Choroid plexus epithelial cell (primary cell): ENCODE measurements at regions not wholly inside any gene's neighbourhood (a gene's known extent, or its start where the extent isn't known, plus 50 kb on each side); places are given as distances from the start of the nearest gene placed in this dataset.
A peak's percentile ranks its signal among the peaks of the same experiment; 100 is the strongest.

Experiments used
- DNase-seq: peaks from one replicate; pipeline ENCODE4 v3.0.0-alpha.2; 2010; ENCODE audit warnings: low read depth
- H3K4me3 ChIP-seq: 2 replicates; pipeline ENCODE4 v1.5.1; 2011; ENCODE audit warnings: low read depth, mild to moderate bottlenecking, control low read depth, low read length, moderate library complexity
- TF ChIP-seq, protein P1 (sequence below): conservative IDR thresholded peaks from 2 replicates; pipeline ENCODE4 v1.5.1; 2011; ENCODE audit warnings: low read depth, mild to moderate bottlenecking, control low read depth, inconsistent platforms, low read length, moderate library complexity

DNA sequence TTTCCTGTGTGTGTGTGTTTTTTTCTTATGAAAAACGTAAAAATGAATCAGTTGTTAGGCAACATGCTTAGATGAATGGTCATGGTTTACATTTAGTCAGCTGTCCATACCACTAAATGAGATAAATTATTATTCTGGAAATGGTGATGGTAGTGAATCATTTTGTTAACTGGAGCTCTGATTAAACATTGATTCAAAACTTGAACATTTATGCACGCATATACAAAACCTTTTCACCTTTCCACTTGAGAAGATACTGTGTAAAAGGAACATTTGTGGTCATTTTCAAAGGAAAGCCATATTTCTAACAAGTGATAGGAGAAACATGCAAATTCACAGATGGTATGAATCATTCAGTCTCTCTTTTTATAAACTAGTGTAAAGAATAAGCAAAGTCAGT lies 162.0 kb downstream of the SLC25A46 start:
- DNase-seq = peak; percentile 90
- TF ChIP-seq, protein P1, sequence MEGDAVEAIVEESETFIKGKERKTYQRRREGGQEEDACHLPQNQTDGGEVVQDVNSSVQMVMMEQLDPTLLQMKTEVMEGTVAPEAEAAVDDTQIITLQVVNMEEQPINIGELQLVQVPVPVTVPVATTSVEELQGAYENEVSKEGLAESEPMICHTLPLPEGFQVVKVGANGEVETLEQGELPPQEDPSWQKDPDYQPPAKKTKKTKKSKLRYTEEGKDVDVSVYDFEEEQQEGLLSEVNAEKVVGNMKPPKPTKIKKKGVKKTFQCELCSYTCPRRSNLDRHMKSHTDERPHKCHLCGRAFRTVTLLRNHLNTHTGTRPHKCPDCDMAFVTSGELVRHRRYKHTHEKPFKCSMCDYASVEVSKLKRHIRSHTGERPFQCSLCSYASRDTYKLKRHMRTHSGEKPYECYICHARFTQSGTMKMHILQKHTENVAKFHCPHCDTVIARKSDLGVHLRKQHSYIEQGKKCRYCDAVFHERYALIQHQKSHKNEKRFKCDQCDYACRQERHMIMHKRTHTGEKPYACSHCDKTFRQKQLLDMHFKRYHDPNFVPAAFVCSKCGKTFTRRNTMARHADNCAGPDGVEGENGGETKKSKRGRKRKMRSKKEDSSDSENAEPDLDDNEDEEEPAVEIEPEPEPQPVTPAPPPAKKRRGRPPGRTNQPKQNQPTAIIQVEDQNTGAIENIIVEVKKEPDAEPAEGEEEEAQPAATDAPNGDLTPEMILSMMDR = no peak
- no peak overlapping the region for H3K4me3 ChIP-seq

GRCh38 chr5:110903966-110904365 lies 165.2 kb downstream of the SLC25A46 start:
- H3K4me3 ChIP-seq = no peak overlapping the region
- TF ChIP-seq, protein P1 = no peak
- DNase-seq = no peak

DNA sequence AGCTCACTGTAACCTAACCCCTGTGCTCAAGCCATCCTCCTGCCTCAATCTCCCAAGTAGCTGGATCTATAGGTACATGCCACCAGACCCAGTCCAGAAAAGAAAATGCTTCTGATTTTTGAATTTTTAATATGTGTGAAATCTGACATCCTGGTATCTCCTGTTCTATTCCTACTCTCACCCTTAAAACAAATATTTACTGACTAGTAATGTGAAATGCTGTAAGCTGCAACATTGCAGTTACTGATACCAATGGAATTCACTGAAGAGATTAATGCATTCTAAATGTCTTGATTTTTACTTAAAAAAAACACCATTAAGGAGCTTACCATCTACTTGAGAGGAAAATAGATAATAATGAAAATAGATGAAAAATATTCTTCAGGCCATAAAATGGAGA lies 162.7 kb upstream of the TSLP start:
- H3K4me3 ChIP-seq = no peak overlapping the region
- TF ChIP-seq, protein P1 = no peak
- DNase-seq = no peak

- H3K4me3 ChIP-seq = no peak overlapping the region
- TF ChIP-seq, protein P1 = no peak
- no peak for DNase-seq
Measured at GRCh38 chr5:110909415-110909814, 162.1 kb upstream of the TSLP start.

DNA sequence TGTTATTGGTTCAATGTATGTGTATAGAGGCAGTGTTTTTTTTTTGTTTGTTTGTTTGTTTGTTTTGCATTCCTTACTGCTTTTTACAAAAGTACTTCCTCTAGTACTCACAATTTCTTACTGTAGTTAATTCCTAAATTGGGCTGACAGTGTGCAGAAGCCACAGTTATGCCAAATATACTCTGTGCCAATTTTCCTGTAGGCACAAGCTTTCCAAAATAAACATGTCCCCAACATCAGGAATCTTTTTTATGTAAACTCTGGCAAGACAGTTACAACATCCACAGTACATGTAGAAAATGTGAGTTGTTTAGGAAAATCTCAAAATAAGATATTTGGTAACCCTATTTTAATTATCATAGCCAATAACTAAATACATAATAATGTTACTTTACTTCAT lies 161.6 kb upstream of the TSLP start:
- TF ChIP-seq, protein P1 = no peak
- no peak overlapping the region for H3K4me3 ChIP-seq
- peak; percentile 73 for DNase-seq

DNA sequence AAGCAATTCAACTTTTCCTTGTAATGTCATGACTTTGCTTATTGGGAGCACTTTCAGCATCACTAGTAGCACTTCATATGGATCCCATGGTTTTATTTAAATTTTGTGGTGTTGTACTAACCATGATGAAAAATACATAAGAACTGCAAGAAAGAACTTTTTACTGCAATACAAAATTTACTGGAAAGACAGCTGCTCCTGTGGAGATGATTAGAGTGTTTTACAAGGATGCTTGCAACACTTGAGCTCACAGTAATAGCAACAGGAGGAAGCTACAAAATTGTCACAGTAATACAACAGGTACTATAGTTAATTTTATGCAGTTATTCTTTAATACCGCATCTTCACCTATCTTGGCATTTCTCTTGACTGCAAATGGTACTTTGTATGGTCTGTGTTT lies 158.3 kb upstream of the TSLP start:
- no peak for DNase-seq
- TF ChIP-seq, protein P1 = no peak
- H3K4me3 ChIP-seq = no peak overlapping the region

GRCh38 chr5:110916381-110917049 lies 155.0 kb upstream of the TSLP start:
- no peak overlapping the region for H3K4me3 ChIP-seq
- DNase-seq = peak; percentile 97
- TF ChIP-seq, protein P1 = no peak
